Caco-2 (cell line): ENCODE measurements at regions not wholly inside any gene's neighbourhood (a gene's known extent, or its start where the extent isn't known, plus 50 kb on each side); places are given as distances from the start of the nearest gene placed in this dataset.

Experiments used
- BruUV-seq: library from RNA; stranded (reverse); fragments of 400-500 nt; replicated peaks from 2 replicates; lab custom pipeline; 2021; lab: Mats Ljungman, UMichigan
- CTCF ChIA-PET: fragments of 300-600 bp; sonication (Branson Sonifier 250); formaldehyde crosslinking; loops from one replicate; lab custom pipeline; 2022; ENCODE audit warnings: antibody characterized with exemption; lab: Charles Lee
- POLR2A ChIA-PET: fragments of 300-600 bp; sonication (Branson Sonifier 250); formaldehyde crosslinking; loops from one replicate; lab custom pipeline; 2022; ENCODE audit warnings: antibody characterized with exemption; lab: Charles Lee
- DNase-seq, 2 experiments: peaks; one replicate each; pipeline versions ENCODE4 v3.0.0 to v3.0.0-alpha.2; 2020 to 2022
- H3K27me3 ChIP-seq: replicated peaks from 2 replicates; pipeline ENCODE4 v1.6.0; 2011; ENCODE audit warnings: low read length; ENCODE audit not compliant: control insufficient read depth, insufficient read depth
- H3K36me3 ChIP-seq: 2 replicates; pipeline ENCODE4 v1.5.1; 2011; ENCODE audit warnings: low read length; ENCODE audit not compliant: control insufficient read depth, insufficient read depth
- H3K4me1 ChIP-seq: fragments of 250-450 bp; sonication (Bioruptor Pico); 2 replicates; pipeline ENCODE4 v1.5.1; 2020; ENCODE audit warnings: mild to moderate bottlenecking
- H3K4me3 ChIP-seq: 2 replicates; pipeline ENCODE4 v1.5.1; 2011; ENCODE audit warnings: low read depth, mild to moderate bottlenecking, control low read depth, low read length
- H3K9me3 ChIP-seq: fragments of 250-450 bp; sonication (Bioruptor Pico); 2 replicates; pipeline ENCODE4 v1.5.1; 2020; ENCODE audit warnings: mild to moderate bottlenecking, moderate library complexity
- H3K27ac Mint-ChIP-seq: one replicate; pipeline ENCODE4 v1.8.0; 2022; ENCODE audit warnings: mixed read lengths; ENCODE audit not compliant: unreplicated experiment
- H3K27me3 Mint-ChIP-seq: one replicate; pipeline ENCODE4 v1.8.0; 2022; ENCODE audit warnings: mixed read lengths; ENCODE audit not compliant: insufficient read depth, unreplicated experiment
- H3K36me3 Mint-ChIP-seq: one replicate; pipeline ENCODE4 v1.8.0; 2022; ENCODE audit warnings: mild to moderate bottlenecking, mixed read lengths; ENCODE audit not compliant: insufficient read depth, unreplicated experiment
- H3K4me1 Mint-ChIP-seq: one replicate; pipeline ENCODE4 v1.8.0; 2022; ENCODE audit warnings: low read depth, mixed read lengths; ENCODE audit not compliant: unreplicated experiment
- H3K4me3 Mint-ChIP-seq: one replicate; pipeline ENCODE4 v1.8.0; 2022; ENCODE audit warnings: mild to moderate bottlenecking, moderate library complexity, mixed read lengths; ENCODE audit not compliant: unreplicated experiment
- H3K9me3 Mint-ChIP-seq: one replicate; pipeline ENCODE4 v1.8.0; 2022; ENCODE audit warnings: mixed read lengths; ENCODE audit not compliant: unreplicated experiment
- intact Hi-C: fragments of 100-400 bp; cut with micrococcal nuclease; formaldehyde crosslinking; loops from one replicate; pipeline ENCODE4 v1.10.0; 2022; ENCODE audit not compliant: unreplicated experiment
- TF ChIP-seq, protein P1 (sequence below), 2 experiments: fragments of 200-600 bp in 1 of 2; IDR thresholded peaks; 1 replicate in 1 of 2; 2 replicates in 1 of 2; pipeline versions ENCODE4 v1.5.1 to v1.8.0; 2011 to 2022; ENCODE audit warnings: antibody characterized with exemption in 1 of 2, control low read depth in 1 of 2, inconsistent platforms in 1 of 2, low read depth in 1 of 2, low read length in 1 of 2, mild to moderate bottlenecking in 1 of 2, moderate library complexity in 1 of 2; ENCODE audit not compliant: insufficient read depth in 1 of 2, severe bottlenecking in 1 of 2, unreplicated experiment in 1 of 2

DNA sequence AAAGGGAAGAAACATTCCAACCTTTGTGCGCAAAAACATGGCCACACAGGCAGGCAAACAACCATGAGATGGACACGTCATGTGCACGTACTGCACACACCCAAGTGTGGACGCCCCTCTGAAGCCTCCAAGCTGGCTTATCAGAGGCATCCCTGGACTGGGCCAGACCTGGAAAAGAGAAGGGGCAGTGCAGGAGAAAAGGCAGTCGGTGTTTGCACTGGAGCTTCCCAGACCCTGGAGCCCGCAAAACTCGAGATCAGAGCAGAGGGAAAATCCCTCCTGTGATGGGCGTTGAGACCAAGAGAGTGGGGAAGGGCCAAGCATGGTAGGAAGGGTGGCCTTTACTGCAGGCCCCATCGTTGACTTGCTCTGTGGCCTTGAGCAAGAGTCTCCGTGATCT is 269.5 kb downstream of the CYRIA start:
- H3K4me1 Mint-ChIP-seq: peaks cover 24% of the 10 kb centered on the region
- CTCF ChIA-PET: no interaction called here

DNA sequence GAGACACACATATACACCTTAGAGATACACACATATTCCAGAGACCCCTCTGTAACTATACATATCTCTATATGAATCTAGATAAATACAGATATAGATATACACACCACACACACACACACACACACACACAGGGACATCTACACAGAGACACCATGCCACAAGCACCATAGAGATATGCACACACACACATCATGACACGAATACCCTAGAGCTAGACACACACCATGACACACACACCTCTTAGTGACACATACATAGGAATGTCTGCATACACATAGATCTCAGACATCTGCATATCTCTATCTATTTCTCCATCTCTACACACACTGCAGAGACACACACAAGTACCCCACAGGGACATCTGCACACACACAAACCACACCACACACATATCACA is 270.0 kb downstream of the CYRIA start:
- BruUV-seq: no TSS peak
- peaks cover 69% of the 10 kb centered on the region for H3K4me1 ChIP-seq
- H3K4me3 ChIP-seq: no peak overlapping the region
- Mint-ChIP-seq H3K27ac (no peak overlapping the region), H3K9me3 (peaks cover 9% of the 10 kb centered on the region), H3K27me3 (no peaks in the 10 kb centered on the region), H3K36me3 (peaks cover 6% of the 10 kb centered on the region), H3K4me3 (no peak overlapping the region), H3K4me1 (peaks cover 18% of the 10 kb centered on the region)
- 0 out of 2 replicates have a peak, but pooled peaks cover 7% of the 10 kb centered on the region for H3K9me3 ChIP-seq
- H3K27me3 ChIP-seq: no peaks in the 10 kb centered on the region
- intact Hi-C loops: no loop called here
- ChIA-PET CTCF (no interaction called here), POLR2A (no interaction called here)
- no peak for DNase-seq
- H3K36me3 ChIP-seq: 0 out of 2 replicates have a peak, but pooled peaks cover 2% of the 10 kb centered on the region
- TF ChIP-seq, protein P1, sequence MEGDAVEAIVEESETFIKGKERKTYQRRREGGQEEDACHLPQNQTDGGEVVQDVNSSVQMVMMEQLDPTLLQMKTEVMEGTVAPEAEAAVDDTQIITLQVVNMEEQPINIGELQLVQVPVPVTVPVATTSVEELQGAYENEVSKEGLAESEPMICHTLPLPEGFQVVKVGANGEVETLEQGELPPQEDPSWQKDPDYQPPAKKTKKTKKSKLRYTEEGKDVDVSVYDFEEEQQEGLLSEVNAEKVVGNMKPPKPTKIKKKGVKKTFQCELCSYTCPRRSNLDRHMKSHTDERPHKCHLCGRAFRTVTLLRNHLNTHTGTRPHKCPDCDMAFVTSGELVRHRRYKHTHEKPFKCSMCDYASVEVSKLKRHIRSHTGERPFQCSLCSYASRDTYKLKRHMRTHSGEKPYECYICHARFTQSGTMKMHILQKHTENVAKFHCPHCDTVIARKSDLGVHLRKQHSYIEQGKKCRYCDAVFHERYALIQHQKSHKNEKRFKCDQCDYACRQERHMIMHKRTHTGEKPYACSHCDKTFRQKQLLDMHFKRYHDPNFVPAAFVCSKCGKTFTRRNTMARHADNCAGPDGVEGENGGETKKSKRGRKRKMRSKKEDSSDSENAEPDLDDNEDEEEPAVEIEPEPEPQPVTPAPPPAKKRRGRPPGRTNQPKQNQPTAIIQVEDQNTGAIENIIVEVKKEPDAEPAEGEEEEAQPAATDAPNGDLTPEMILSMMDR (IDR thresholded peaks at IDR 0.05; ENCODE audit: insufficient read depth in 1 of 2, low read depth in 1 of 2, low read length in 1 of 2, severe bottlenecking in 1 of 2, unreplicated experiment in 1 of 2): no peak

More for the DNA sequence above, 269.5 kb downstream of the CYRIA start:
- Histone ChIP-seq H3K27me3 (no peaks in the 10 kb centered on the region), H3K9me3 (0 out of 2 replicates have a peak, but pooled peaks cover 7% of the 10 kb centered on the region), H3K36me3 (0 out of 2 replicates have a peak, but pooled peaks cover 2% of the 10 kb centered on the region), H3K4me1 (peaks cover 72% of the 10 kb centered on the region), H3K4me3 (no peak overlapping the region)
- H3K27me3 Mint-ChIP-seq: no peaks in the 10 kb centered on the region
- POLR2A ChIA-PET: no interaction called here
- H3K4me3 Mint-ChIP-seq: no peak overlapping the region
- peaks cover 9% of the 10 kb centered on the region for H3K9me3 Mint-ChIP-seq
- TF ChIP-seq, protein P1 (IDR thresholded peaks at IDR 0.05; ENCODE audit: insufficient read depth in 1 of 2, low read depth in 1 of 2, low read length in 1 of 2, severe bottlenecking in 1 of 2, unreplicated experiment in 1 of 2): no peak
- peaks cover 6% of the 10 kb centered on the region for H3K36me3 Mint-ChIP-seq
- intact Hi-C loops: no loop called here
- no TSS peak for BruUV-seq
- no peak for DNase-seq
- no peak overlapping the region for H3K27ac Mint-ChIP-seq

DNA sequence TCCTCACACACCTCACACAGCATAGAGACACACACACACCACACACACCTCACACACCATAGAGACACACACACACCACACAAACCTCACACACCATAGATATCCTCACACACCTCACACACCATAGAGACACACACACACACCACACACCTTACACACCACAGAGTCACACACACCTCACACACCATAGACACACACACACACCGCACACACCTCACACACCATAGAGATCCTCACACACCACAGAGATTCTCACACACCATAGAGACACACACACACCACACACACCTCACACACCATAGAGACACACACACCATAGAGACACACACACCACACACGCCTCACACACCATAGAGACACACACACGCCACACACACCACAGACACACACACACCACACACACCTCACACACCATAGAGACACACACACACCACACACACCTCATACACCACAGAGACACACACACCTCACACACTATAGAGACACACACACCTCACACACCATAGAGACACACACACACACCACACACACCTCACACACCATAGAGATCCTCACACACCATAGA is 270.6 kb downstream of the CYRIA start:
- peaks cover 1% of the 10 kb centered on the region for H3K36me3 Mint-ChIP-seq
- H3K27ac Mint-ChIP-seq: no peak overlapping the region
- no TSS peak for BruUV-seq
- H3K4me1 Mint-ChIP-seq: peaks cover 13% of the 10 kb centered on the region
- intact Hi-C loops: loop anchor here (5.0 kb wide), 6 partner anchors 153 to 628 kb away; no protein-coding TSS in a partner anchor
- no peak overlapping the region for H3K4me3 Mint-ChIP-seq
- TF ChIP-seq, protein P1 (IDR thresholded peaks at IDR 0.05; ENCODE audit: insufficient read depth in 1 of 2, low read depth in 1 of 2, low read length in 1 of 2, severe bottlenecking in 1 of 2, unreplicated experiment in 1 of 2): no peak
- no peaks in the 10 kb centered on the region for H3K27me3 Mint-ChIP-seq
- peaks cover 64% of the 10 kb centered on the region for H3K4me1 ChIP-seq
- CTCF ChIA-PET: no interaction called here
- peaks cover 9% of the 10 kb centered on the region for H3K9me3 Mint-ChIP-seq
- 0 out of 2 replicates have a peak, but pooled peaks cover 2% of the 10 kb centered on the region for H3K36me3 ChIP-seq
- no peak overlapping the region for H3K4me3 ChIP-seq
- no peaks in the 10 kb centered on the region for H3K27me3 ChIP-seq
- POLR2A ChIA-PET: no interaction called here
- 0 out of 2 replicates have a peak, but pooled peaks cover 7% of the 10 kb centered on the region for H3K9me3 ChIP-seq
- no peak for DNase-seq
